Body of pancreas (tissue), 4 donors: ENCODE measurements at regions not wholly inside any gene's neighbourhood (a gene's known extent, or its start where the extent isn't known, plus 50 kb on each side); places are given as distances from the start of the nearest gene placed in this dataset.

Source experiments
- POLR2A ChIP-seq, 3 donors: fragments of 450-650 bp; IDR thresholded peaks; one replicate each; pipeline ENCODE4 v1.6.1; 2016; ENCODE audit warnings: antibody characterized with exemption in 3 of 3, mild to moderate bottlenecking in 2 of 3
- TF ChIP-seq, protein P1 (sequence below), 7 experiments: fragments of 450-650 bp in 4 of 7; fragments of 200-600 bp in 3 of 7; sonication (generic) in 3 of 7; IDR thresholded peaks; one replicate each; pipeline ENCODE4 v1.5.1; 2016 to 2019; ENCODE audit warnings: antibody characterized with exemption in 7 of 7

DNA sequence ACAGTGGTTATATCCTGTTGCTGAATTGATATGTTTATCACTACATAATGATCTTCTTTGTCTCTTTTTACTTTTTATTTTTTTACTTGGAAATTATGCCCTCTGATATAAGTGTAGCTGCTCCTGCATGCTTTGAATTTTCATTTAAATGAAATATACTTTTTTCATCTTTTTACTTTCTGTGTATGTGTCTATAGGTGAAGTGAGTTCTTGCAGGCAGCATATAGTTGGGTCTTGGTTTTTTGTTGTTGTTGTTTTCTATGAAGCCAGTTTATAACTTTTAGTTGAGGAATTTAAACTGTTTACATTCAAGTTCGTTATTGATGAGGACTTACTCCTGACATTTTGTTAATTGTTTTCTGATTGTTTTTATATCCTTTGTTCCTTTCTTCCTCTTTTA lies 103.1 kb upstream of the DOK5 start:
- TF ChIP-seq, protein P1, sequence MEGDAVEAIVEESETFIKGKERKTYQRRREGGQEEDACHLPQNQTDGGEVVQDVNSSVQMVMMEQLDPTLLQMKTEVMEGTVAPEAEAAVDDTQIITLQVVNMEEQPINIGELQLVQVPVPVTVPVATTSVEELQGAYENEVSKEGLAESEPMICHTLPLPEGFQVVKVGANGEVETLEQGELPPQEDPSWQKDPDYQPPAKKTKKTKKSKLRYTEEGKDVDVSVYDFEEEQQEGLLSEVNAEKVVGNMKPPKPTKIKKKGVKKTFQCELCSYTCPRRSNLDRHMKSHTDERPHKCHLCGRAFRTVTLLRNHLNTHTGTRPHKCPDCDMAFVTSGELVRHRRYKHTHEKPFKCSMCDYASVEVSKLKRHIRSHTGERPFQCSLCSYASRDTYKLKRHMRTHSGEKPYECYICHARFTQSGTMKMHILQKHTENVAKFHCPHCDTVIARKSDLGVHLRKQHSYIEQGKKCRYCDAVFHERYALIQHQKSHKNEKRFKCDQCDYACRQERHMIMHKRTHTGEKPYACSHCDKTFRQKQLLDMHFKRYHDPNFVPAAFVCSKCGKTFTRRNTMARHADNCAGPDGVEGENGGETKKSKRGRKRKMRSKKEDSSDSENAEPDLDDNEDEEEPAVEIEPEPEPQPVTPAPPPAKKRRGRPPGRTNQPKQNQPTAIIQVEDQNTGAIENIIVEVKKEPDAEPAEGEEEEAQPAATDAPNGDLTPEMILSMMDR (IDR thresholded peaks at IDR 0.05), result no peak
- TF ChIP-seq POLR2A (IDR thresholded peaks at IDR 0.05), result no peak
